HepG2 (cell line): ENCODE measurements at regions not wholly inside any gene's neighbourhood (a gene's known extent, or its start where the extent isn't known, plus 50 kb on each side); places are given as distances from the start of the nearest gene placed in this dataset.

Experiments used
- ATAC-seq: fragments of 200-7000 bp; cut with Tn5 transposase; 3 replicates; pipeline ENCODE4 v1.9.1; 2020; ENCODE audit warnings: mild to moderate bottlenecking, moderate library complexity
- BruUV-seq: library from RNA; stranded (reverse); fragments of 400-500 nt; replicated peaks from 2 replicates; lab custom pipeline; 2021; lab: Mats Ljungman, UMichigan
- CTCF ChIA-PET: fragments of 300-600 bp; formaldehyde crosslinking; extraction: SDS; loops from one replicate; lab custom pipeline; 2021; ENCODE audit warnings: low total read pairs, inconsistent platforms, low intra/inter-chr PET ratio; lab: Yijun Ruan, JAX
- POLR2A ChIA-PET: fragments of 350-600 bp; sonication (Branson Sonifier 250); formaldehyde crosslinking; loops from one replicate; lab custom pipeline; 2020; ENCODE audit warnings: antibody characterized with exemption, inconsistent platforms; lab: Yijun Ruan, JAX
- DNase-seq: peaks from one replicate; pipeline ENCODE4 v3.0.0-alpha.2; 2015; ENCODE audit warnings: low spot score
- FAIRE-seq: peaks from 3 replicates; lab custom pipeline; 2011; peaks lifted over from hg19 to GRCh38; lab: Jason Lieb, UNC
- H2AFZ ChIP-seq: one replicate; pipeline ENCODE4 v1.6.1; 2011; ENCODE audit warnings: low read length, inconsistent platforms
- H3K27ac ChIP-seq: fragments of 300-600 bp; 3 replicates; pipeline ENCODE4 v1.8.0; 2011; ENCODE audit warnings: mixed run types, mild to moderate bottlenecking, mixed read lengths, low read length, inconsistent platforms; ENCODE audit not compliant: insufficient read depth; ENCODE audit errors: extremely low read length
- H3K27me3 ChIP-seq, 2 experiments: fragments of 200-600 bp in 1 of 2; 2 replicates in 1 of 2; 3 replicates in 1 of 2; pipeline versions ENCODE4 v1.6.0 to v1.8.0; 2011; ENCODE audit warnings: low read length in 2 of 2, mild to moderate bottlenecking in 2 of 2, moderate library complexity in 2 of 2, inconsistent platforms in 1 of 2; ENCODE audit not compliant: insufficient read depth in 2 of 2, control insufficient read depth in 1 of 2
- H3K36me3 ChIP-seq, 2 experiments: fragments of 200-600 bp in 1 of 2; replicated peaks in 1 of 2; 2 replicates in 1 of 2; 3 replicates in 1 of 2; pipeline versions ENCODE4 v1.5.1 to v1.8.0; 2011; ENCODE audit warnings: low read length in 2 of 2, inconsistent platforms in 1 of 2; ENCODE audit not compliant: insufficient read depth in 2 of 2, control insufficient read depth in 1 of 2
- H3K4me1 ChIP-seq: 2 replicates; pipeline ENCODE4 v1.5.1; 2012; ENCODE audit warnings: low read length, inconsistent platforms; ENCODE audit not compliant: insufficient read depth
- H3K4me2 ChIP-seq: 2 replicates; pipeline ENCODE4 v1.6.0; 2011; ENCODE audit warnings: low read depth, low read length, inconsistent platforms
- H3K4me3 ChIP-seq, 3 experiments: fragments of 200-600 bp in 1 of 3; sonication (generic), shearing (Covaris generic) in 1 of 3; replicated peaks in 1 of 3; 2 replicates each; pipeline ENCODE4 v1.5.1; 2011 to 2016; ENCODE audit warnings: low read length in 3 of 3, inconsistent platforms in 2 of 3, low read depth in 2 of 3, mild to moderate bottlenecking in 2 of 3, control low read depth in 1 of 3, mixed read lengths in 1 of 3; ENCODE audit not compliant: insufficient read depth in 1 of 3
- H3K79me2 ChIP-seq: one replicate; pipeline ENCODE4 v1.6.1; 2011; ENCODE audit warnings: low read length, inconsistent platforms; ENCODE audit not compliant: insufficient read depth
- H3K9ac ChIP-seq: 2 replicates; pipeline ENCODE4 v1.6.0; 2011; ENCODE audit warnings: mild to moderate bottlenecking, low read depth, low read length, inconsistent platforms; ENCODE audit not compliant: insufficient read depth
- H3K9me3 ChIP-seq: 2 replicates; pipeline ENCODE4 v1.5.1; 2012; ENCODE audit warnings: mild to moderate bottlenecking, low read length
- H4K20me1 ChIP-seq: 2 replicates; pipeline ENCODE4 v1.6.0; 2011; ENCODE audit warnings: inconsistent platforms, mild to moderate bottlenecking, low read length, moderate library complexity; ENCODE audit not compliant: insufficient read depth
- HCFC1 ChIP-seq: fragments of 150-350 bp; IDR thresholded peaks from 2 replicates; pipeline ENCODE4 v1.6.1; 2014; ENCODE audit warnings: low read depth, low read length
- MTF1 ChIP-seq: sonication (generic); formaldehyde crosslinking; IDR thresholded peaks from 2 replicates; pipeline ENCODE4 v1.5.0; 2020; ENCODE audit warnings: missing genetic modification reagents
- NFATC3 ChIP-seq: sonication (generic); formaldehyde crosslinking; IDR thresholded peaks from 2 replicates; pipeline ENCODE4 v1.5.1; 2020; ENCODE audit warnings: mild to moderate bottlenecking, missing genetic modification reagents
- RORA ChIP-seq: sonication (generic); formaldehyde crosslinking; IDR thresholded peaks from 2 replicates; pipeline ENCODE4 v1.5.0; 2020; ENCODE audit warnings: mild to moderate bottlenecking, missing genetic modification reagents, moderate library complexity
- TARDBP ChIP-seq: sonication (generic); formaldehyde crosslinking; IDR thresholded peaks from 2 replicates; pipeline ENCODE4 v1.8.0; 2022; ENCODE audit warnings: mild to moderate bottlenecking, missing genetic modification reagents
- ZNF709 ChIP-seq: sonication (generic); formaldehyde crosslinking; IDR thresholded peaks from 2 replicates; pipeline ENCODE4 v1.5.0; 2020; ENCODE audit warnings: mild to moderate bottlenecking, missing genetic modification reagents
- WGBS: methylation state at CpG from one replicate; pipeline ENCODE4 v1.1.6; 2017; ENCODE audit warnings: low lambda C conversion rate; 5-methylcytosine and 5-hydroxymethylcytosine counted together
- in situ Hi-C: cut with HindIII; loops from 2 replicates; pipeline ENCODE4 v1.10.0; 2017; ENCODE audit warnings: low pct_unique_long_range_greater_than_20kb; ENCODE audit not compliant: extremely low pct_ligation_motif_present
- intact Hi-C: fragments of 100-400 bp; cut with micrococcal nuclease; formaldehyde crosslinking; loops from one replicate; pipeline ENCODE4 v1.10.0; 2022; ENCODE audit not compliant: unreplicated experiment
- TF ChIP-seq, protein P1 (sequence below): sonication (generic); formaldehyde crosslinking; IDR thresholded peaks from 2 replicates; pipeline ENCODE4 v1.9.0; 2021; ENCODE audit warnings: missing genetic modification reagents, mild to moderate bottlenecking, borderline replicate concordance

- Histone ChIP-seq H2AFZ (no peak overlapping the region), H3K4me2 (no peak overlapping the region), H3K4me1 (no peaks in the 10 kb centered on the region), H3K79me2 (no peaks in the 10 kb centered on the region)
- no TSS peak for BruUV-seq
- in situ Hi-C loops, result no loop called here
- ATAC-seq, result no peak
- POLR2A ChIA-PET, result no interaction called here
- TF ChIP-seq NFATC3, result no peak
- no peak for TF ChIP-seq RORA (CRISPR knock-in tag)
- TF ChIP-seq, protein P1, sequence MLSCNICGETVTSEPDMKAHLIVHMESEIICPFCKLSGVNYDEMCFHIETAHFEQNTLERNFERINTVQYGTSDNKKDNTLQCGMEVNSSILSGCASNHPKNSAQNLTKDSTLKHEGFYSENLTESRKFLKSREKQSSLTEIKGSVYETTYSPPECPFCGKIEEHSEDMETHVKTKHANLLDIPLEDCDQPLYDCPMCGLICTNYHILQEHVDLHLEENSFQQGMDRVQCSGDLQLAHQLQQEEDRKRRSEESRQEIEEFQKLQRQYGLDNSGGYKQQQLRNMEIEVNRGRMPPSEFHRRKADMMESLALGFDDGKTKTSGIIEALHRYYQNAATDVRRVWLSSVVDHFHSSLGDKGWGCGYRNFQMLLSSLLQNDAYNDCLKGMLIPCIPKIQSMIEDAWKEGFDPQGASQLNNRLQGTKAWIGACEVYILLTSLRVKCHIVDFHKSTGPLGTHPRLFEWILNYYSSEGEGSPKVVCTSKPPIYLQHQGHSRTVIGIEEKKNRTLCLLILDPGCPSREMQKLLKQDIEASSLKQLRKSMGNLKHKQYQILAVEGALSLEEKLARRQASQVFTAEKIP (CRISPR knock-in tag), result no peak
- TF ChIP-seq ZNF709 (CRISPR knock-in tag), result no peak
- no peak for TF ChIP-seq TARDBP (CRISPR knock-in tag)
- no peak for TF ChIP-seq HCFC1
- no peak for TF ChIP-seq MTF1 (CRISPR knock-in tag)
- TF ChIP-seq, all 625 proteins: peak for 0
- no peaks in the 10 kb centered on the region for H3K36me3 ChIP-seq
- WGBS, result 8% methylated on average over 2 of the region's 2 CpGs
- H3K27me3 ChIP-seq, result no peaks in the 10 kb centered on the region
- no peak overlapping the region for H3K9ac ChIP-seq
- H4K20me1 ChIP-seq, result no peaks in the 10 kb centered on the region
- CTCF ChIA-PET, result no interaction called here
- FAIRE-seq, result no peak
- DNase-seq, result no peak
- H3K27ac ChIP-seq, result no peak overlapping the region
- intact Hi-C loops, result no loop called here
- H3K9me3 ChIP-seq, result peaks cover 6% of the 10 kb centered on the region; the same call in 1 of the 2 replicates
- H3K4me3 ChIP-seq, result no peak overlapping the region
These were observed 660.1 kb upstream of the CAMK1G start for GRCh38 chr1:208923456-208923855.
